ENCODE measurements at regions not wholly inside any gene's neighbourhood (a gene's known extent, or its start where the extent isn't known, plus 50 kb on each side); places are given as distances from the start of the nearest gene placed in this dataset.

DNA sequence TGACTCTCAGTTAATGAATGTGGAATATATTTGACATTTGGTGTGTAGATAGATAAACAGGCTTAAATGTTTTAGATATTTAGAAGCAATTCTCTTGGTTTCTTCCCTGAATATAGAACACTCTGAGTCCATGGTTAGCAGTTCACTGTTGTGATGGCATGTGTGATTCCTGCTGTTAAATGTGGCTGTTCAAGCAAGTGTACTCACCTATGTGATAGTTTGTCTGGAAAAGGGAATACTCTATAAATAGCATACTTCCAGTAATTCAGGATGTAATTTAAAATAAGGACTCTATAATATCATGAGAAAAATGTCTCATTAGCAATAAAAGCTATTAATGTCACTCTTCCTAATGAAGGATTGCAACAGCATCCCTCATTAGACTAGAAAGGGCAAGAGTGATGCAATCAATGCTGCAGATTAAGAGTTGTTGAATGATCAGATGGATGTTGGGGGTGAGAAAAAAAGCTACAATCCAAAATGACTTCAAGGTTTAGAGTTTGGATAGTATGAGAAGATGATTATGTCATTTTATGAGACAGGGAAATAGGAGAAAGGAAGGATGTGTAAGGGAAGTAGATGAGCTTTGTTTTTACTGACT, 201.8 kb upstream of the WDFY3 start:
- Histone ChIP-seq H3K9ac (ENCODE audit: insufficient read depth in 1 of 2, low read length in 2 of 2) (no peak overlapping the region), H3K9me3 (ENCODE audit: control insufficient read depth in 4 of 4, insufficient read depth in 3 of 4, low read length in 3 of 4) (peaks cover 0 to 3% (median 0%) of the 10 kb centered on the region in 4 donors), H3K27ac (ENCODE audit: low read depth in 1 of 2, low read length in 1 of 2) (no peak overlapping the region), H3K4me3 (no peak overlapping the region), H3K4me1 (ENCODE audit: control insufficient read depth in 5 of 5, insufficient read depth in 5 of 5, low read length in 5 of 5) (no peaks in the 10 kb centered on the region), H3K36me3 (ENCODE audit: control insufficient read depth in 4 of 4, insufficient read depth in 4 of 4, low read length in 4 of 4) (no peaks in the 10 kb centered on the region), H3K27me3 (ENCODE audit: control insufficient read depth in 3 of 3, insufficient read depth in 3 of 3, low read length in 2 of 3) (no peaks in the 10 kb centered on the region)
- no peak for ATAC-seq (ENCODE audit: insufficient read depth, low FRiP score)
- DNase-seq: no peak
- TF ChIP-seq, protein P1, sequence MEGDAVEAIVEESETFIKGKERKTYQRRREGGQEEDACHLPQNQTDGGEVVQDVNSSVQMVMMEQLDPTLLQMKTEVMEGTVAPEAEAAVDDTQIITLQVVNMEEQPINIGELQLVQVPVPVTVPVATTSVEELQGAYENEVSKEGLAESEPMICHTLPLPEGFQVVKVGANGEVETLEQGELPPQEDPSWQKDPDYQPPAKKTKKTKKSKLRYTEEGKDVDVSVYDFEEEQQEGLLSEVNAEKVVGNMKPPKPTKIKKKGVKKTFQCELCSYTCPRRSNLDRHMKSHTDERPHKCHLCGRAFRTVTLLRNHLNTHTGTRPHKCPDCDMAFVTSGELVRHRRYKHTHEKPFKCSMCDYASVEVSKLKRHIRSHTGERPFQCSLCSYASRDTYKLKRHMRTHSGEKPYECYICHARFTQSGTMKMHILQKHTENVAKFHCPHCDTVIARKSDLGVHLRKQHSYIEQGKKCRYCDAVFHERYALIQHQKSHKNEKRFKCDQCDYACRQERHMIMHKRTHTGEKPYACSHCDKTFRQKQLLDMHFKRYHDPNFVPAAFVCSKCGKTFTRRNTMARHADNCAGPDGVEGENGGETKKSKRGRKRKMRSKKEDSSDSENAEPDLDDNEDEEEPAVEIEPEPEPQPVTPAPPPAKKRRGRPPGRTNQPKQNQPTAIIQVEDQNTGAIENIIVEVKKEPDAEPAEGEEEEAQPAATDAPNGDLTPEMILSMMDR (IDR thresholded peaks at IDR 0.05; ENCODE audit: control extremely low read depth, extremely low read depth): no peak

DNA sequence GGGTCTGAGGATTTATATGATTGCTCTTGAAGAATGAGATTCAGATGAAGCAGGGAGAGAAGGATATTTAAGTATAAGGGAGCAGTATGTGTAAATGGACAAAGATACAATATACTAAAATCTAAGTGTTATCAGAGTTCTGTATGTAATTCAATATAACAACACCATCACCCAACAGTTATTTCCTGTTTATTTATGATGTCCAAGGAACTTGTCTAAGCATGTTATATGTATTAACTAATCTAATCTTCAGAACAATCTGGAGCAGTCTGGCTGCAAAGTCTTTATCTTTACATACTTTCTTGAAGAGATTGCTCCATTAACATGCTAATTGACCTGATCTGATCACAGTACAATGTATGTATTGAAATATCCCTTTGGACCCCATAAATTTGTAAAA, 203.8 kb upstream of the WDFY3 start:
- Histone ChIP-seq H3K4me3 (no peak overlapping the region), H3K27me3 (ENCODE audit: control insufficient read depth in 3 of 3, insufficient read depth in 3 of 3, low read length in 2 of 3) (no peaks in the 10 kb centered on the region), H3K36me3 (ENCODE audit: control insufficient read depth in 4 of 4, insufficient read depth in 4 of 4, low read length in 4 of 4) (no peaks in the 10 kb centered on the region), H3K9ac (ENCODE audit: insufficient read depth in 1 of 2, low read length in 2 of 2) (no peak overlapping the region), H3K27ac (ENCODE audit: low read depth in 1 of 2, low read length in 1 of 2) (no peak overlapping the region), H3K9me3 (ENCODE audit: control insufficient read depth in 4 of 4, insufficient read depth in 3 of 4, low read length in 3 of 4) (peaks cover 0 to 3% (median 0%) of the 10 kb centered on the region in 4 donors), H3K4me1 (ENCODE audit: control insufficient read depth in 5 of 5, insufficient read depth in 5 of 5, low read length in 5 of 5) (no peaks in the 10 kb centered on the region)
- DNase-seq: no peak
- no peak for ATAC-seq (ENCODE audit: insufficient read depth, low FRiP score)
- TF ChIP-seq, protein P1 (IDR thresholded peaks at IDR 0.05; ENCODE audit: control extremely low read depth, extremely low read depth): no peak

DNA sequence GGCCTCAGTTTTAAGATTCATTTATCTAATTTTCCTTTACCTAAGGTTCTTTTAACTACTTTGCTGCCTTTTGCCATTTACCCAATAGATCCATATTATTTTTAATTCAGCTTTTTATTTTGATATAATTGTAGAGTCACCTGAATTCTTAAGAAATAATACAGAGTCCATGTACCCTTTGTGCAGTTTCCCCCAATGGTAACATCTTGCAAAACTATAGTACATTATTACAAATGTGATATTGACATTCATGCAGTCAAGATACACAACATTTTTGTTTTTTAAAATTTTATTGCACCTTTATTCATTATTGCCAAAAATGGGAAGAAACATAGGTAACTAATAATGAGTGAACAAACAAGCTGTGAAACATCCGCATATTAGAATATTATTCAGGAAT, 208.7 kb upstream of the WDFY3 start:
- 48 to 95% methylated on average over 1 of the region's 1 CpG for WGBS, 2 donors
- Histone ChIP-seq H3K9me3 (ENCODE audit: control insufficient read depth in 4 of 4, insufficient read depth in 3 of 4, low read length in 3 of 4) (no peaks in the 10 kb centered on the region), H3K4me1 (ENCODE audit: control insufficient read depth in 5 of 5, insufficient read depth in 5 of 5, low read length in 5 of 5) (peaks cover 0 to 2% (median 0%) of the 10 kb centered on the region in 5 donors), H3K27ac (ENCODE audit: low read depth in 1 of 2, low read length in 1 of 2) (no peak overlapping the region), H3K27me3 (ENCODE audit: control insufficient read depth in 3 of 3, insufficient read depth in 3 of 3, low read length in 2 of 3) (no peaks in the 10 kb centered on the region), H3K36me3 (ENCODE audit: control insufficient read depth in 4 of 4, insufficient read depth in 4 of 4, low read length in 4 of 4) (no peaks in the 10 kb centered on the region), H3K4me3 (no peak overlapping the region), H3K9ac (ENCODE audit: insufficient read depth in 1 of 2, low read length in 2 of 2) (no peak overlapping the region)
- ATAC-seq (ENCODE audit: insufficient read depth, low FRiP score) (no peak), DNase-seq (no peak)
- TF ChIP-seq, protein P1 (IDR thresholded peaks at IDR 0.05; ENCODE audit: control extremely low read depth, extremely low read depth): no peak

DNA sequence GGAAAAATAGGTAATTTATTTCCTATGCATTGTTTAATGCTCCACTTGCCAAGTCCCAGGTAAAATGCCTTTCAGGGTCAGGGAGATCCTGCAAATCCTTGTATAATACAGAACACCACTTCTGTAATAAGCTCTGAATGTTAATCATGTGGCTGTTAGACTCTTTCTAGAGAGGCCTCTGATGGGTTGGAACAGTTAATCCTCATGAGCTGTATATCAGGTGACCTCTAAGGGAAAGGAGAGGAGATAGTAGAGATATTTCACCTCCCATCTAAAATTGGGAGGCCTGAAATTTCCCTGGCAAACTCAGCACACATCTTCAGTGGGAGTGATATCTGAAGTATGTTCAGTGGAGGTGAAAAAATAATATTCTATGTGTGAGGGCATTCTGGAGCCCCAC, 210.6 kb upstream of the WDFY3 start:
- DNase-seq (no peak), ATAC-seq (ENCODE audit: insufficient read depth, low FRiP score) (no peak)
- Histone ChIP-seq H3K4me3 (no peak overlapping the region), H3K4me1 (ENCODE audit: control insufficient read depth in 5 of 5, insufficient read depth in 5 of 5, low read length in 5 of 5) (peaks cover 0 to 2% (median 0%) of the 10 kb centered on the region in 5 donors), H3K9me3 (ENCODE audit: control insufficient read depth in 4 of 4, insufficient read depth in 3 of 4, low read length in 3 of 4) (no peaks in the 10 kb centered on the region), H3K36me3 (ENCODE audit: control insufficient read depth in 4 of 4, insufficient read depth in 4 of 4, low read length in 4 of 4) (no peaks in the 10 kb centered on the region), H3K27ac (ENCODE audit: low read depth in 1 of 2, low read length in 1 of 2) (no peak overlapping the region), H3K9ac (ENCODE audit: insufficient read depth in 1 of 2, low read length in 2 of 2) (no peak overlapping the region), H3K27me3 (ENCODE audit: control insufficient read depth in 3 of 3, insufficient read depth in 3 of 3, low read length in 2 of 3) (no peaks in the 10 kb centered on the region)
- TF ChIP-seq, protein P1 (IDR thresholded peaks at IDR 0.05; ENCODE audit: control extremely low read depth, extremely low read depth): no peak
